GM21717 (cell line): ENCODE measurements at regions not wholly inside any gene's neighbourhood (a gene's known extent, or its start where the extent isn't known, plus 50 kb on each side); places are given as distances from the start of the nearest gene placed in this dataset.

Experiments used
- ATAC-seq: cut with Tn5 transposase; IDR thresholded peaks from one replicate; pipeline ENCODE4 v1.9.1; 2021; ENCODE audit warnings: mild to moderate bottlenecking, moderate library complexity; ENCODE audit not compliant: unreplicated experiment

- no peak for ATAC-seq
These were observed 349.7 kb downstream of the TUSC7 start for GRCh38 chr3:117059067-117059955.

DNA sequence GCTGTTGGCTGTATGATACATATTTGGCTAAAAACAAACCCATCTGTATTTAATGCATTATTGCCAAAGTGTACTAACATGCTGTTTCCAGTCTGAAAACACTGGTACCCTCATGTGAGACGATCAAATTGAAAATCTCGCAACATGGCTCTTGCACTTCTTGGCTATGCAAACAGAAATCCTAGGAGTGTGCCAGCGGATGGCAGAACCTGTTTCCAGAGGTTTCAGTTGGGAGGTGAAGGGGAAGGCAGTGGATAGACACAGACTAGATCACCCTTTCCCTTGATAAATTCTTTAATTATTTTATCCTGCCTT, 350.3 kb downstream of the TUSC7 start:
- no peak for ATAC-seq

DNA sequence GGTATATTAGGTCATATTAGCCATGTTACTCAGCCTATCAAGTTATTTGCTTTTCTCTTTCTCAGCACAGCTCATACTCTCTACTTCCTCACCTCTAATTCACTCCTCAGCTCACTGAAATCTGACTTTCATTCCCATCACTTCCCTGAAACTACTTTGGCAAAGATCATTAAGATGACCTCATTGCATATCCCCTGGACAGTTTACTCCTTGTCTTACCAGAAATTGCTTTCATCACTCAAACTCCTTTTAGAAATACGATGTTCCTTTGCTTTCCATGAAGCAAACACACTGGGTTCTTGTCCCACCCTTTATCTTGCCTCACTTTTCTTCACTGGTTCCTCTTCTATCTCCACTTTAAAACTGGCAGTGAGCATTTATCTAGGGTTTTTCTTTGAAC, 354.4 kb downstream of the TUSC7 start:
- ATAC-seq: no peak

- ATAC-seq: no peak
These were observed 358.7 kb downstream of the TUSC7 start for GRCh38 chr3:117068301-117068700.

DNA sequence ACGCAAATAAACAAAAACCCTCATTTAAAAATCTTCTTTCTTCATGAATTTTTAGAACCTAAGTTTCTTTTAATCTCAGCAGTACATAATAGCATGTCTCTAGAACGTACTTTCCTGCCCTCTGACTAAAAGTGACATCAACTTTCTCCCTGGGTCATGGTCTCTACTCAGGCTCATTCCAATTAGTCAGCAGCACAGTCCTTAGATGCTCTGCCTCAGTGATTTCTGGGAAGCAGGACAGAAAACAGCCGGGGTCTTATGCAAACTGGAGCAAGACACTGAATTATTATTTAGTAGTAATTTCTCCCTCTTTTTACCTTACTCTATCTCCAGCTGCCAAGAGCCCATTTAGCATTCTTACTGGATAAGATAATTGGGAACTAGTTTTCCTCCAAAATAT, 365.2 kb downstream of the TUSC7 start:
- ATAC-seq: no peak

DNA sequence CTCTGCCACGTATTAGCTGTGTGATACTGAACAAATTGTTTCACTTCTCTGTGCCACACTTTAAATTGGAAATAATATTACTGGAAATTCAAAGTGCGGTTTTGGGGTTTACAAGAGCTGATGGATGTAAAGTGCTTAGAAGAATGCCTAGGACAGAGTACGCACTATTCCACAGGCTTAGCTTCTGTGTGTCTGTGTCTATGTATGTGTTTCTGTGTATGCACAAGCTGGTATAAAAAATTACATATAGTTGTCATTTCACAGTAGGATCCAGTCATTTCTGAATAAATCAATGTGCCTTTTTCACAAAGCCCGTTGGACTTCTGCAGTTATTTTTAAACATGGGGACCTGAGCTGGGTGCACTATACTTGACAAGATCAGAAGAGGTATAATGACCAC, 370.4 kb downstream of the TUSC7 start:
- no peak for ATAC-seq

GRCh38 chr3:117080872-117081271, 371.3 kb downstream of the TUSC7 start:
- no peak for ATAC-seq

DNA sequence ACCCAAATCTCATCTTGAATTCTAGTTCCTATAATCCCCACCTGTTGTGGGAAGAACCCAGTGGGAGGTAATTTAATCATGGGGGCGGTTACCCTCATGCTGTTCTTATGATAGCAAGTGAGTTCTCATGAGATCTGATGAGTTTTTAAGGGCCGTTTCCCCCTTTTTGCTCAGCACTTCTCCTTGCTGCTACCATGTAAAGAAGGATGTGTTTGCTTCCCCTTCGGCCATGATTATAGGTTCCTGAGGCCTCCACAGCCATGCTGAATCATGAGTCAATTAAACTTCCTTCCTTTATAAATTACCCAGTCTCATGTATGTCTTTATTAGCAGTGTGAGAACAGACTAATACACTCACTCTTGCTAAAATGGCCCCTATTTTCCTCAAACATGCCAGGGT, 374.7 kb downstream of the TUSC7 start:
- ATAC-seq: no peak

- ATAC-seq: no peak
These were observed 375.2 kb downstream of the TUSC7 start for GRCh38 chr3:117084739-117085270.

GRCh38 chr3:117091676-117092075, 382.1 kb downstream of the TUSC7 start:
- ATAC-seq: no peak

DNA sequence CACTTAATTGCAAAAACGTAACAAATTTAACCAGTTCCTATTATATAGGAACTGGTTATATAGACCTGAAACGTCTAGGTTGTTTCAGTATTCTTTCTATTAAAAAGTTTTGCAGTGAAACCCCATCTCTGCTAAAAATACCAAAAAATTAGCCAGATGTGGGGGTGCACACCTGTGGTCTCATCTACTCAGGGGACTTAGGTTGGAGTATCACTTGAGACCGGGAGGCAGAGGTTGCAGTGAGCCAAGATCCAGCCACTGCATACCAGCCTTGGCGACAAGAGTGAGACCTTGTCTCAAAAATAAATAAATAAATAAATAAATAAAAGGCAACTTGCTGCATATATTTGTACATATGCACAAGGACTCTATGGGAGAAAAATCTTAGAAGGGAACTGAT, 387.0 kb downstream of the TUSC7 start:
- no peak for ATAC-seq

DNA sequence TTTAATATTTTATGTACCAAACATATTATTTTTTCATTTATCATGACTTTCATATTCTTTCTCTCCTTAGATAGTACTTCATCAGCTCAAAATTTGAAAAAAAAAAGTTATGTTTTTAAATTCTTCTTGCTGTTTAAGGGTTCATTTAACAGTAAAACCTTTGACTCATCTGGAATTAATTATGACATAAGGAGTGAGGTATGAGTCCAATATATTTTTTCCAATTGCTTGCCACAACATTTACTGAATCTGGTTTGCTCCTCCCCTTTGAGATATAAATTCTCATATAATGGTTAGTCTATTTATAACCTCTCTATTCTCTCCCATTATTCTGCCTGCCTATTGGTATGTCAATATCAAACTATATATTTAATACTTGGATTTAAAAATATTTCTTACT, 387.8 kb downstream of the TUSC7 start:
- no peak for ATAC-seq

DNA sequence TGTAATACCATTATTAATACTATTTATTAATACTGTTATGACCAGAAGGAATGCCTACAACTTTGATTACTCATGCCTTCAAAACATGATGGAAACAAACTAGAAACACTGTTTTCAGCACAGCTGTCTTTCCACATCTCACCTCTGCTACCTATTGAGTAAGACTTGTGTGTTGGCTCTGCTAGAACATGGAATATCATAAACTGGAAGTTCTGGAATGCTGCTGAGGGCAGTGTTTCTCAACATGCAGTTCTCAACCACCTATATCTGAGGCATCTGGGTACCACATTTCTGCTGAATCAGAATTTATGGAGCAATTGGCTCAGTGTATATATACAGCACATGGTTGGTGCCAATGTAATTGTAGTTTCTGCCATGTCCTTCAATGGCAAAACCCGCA, 392.1 kb downstream of the TUSC7 start:
- ATAC-seq: no peak

DNA sequence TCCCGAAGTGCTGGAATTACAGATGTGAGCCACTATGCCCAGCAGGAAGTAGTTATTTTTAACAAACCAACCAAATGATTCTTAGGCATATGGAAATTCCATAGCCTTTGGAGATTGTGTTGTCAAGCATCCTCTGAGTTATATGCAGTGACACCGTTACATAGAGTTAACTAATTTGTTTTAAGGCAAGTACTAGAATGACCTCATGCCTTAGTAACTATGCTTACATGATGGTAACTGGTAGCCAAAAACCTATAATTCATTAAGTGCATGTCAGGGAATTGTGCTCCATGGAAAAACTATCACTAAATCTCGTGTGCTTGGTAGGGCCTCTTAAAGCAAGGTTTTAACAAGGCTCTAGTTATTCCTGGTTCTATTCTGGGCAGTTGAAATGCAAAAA, 392.8 kb downstream of the TUSC7 start:
- no peak for ATAC-seq

- no peak for ATAC-seq
These were observed 394.1 kb downstream of the TUSC7 start for GRCh38 chr3:117103675-117104074.

- no peak for ATAC-seq
These were observed 394.8 kb downstream of the TUSC7 start for GRCh38 chr3:117104381-117104780.

GRCh38 chr3:117104792-117105191, 395.2 kb downstream of the TUSC7 start:
- no peak for ATAC-seq

DNA sequence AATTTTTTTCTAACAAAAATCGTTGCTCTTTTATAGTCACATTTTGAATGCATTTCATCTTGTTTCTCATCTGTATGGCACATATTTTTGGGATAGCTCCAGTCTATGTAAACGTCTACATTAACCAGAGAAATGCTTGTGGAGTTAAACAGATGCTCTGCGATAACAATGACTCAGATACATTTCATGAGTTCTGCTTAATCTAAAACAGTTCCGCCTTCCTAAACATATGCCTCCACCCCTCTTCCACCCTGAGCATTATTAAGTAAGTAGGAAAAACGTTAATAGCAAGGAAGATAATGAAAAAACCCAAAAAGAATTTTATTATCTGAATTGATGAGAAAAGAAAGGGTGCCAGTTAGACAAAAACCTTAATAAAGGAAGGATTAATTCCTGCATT, 396.1 kb downstream of the TUSC7 start:
- ATAC-seq: no peak

DNA sequence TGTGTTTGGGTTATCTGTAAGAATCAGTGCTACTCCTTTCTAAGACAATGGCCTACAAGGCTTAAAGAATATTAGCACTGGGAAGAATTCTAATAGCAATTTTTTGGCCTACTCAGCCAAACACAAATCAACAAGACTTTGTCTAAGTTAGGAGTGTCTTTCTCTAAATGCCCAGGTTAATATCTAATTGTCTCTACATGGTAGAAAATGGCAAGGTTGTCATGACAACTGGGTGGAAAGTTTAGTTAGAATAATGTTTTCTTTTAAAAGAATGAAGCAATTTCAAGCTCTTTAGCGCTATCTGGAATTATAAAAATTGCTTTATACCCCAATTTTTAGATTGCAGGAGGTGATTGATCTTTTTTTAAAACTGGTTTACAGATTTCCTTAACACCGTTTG, 396.8 kb downstream of the TUSC7 start:
- no peak for ATAC-seq

GRCh38 chr3:117107946-117108345, 398.4 kb downstream of the TUSC7 start:
- ATAC-seq: no peak

DNA sequence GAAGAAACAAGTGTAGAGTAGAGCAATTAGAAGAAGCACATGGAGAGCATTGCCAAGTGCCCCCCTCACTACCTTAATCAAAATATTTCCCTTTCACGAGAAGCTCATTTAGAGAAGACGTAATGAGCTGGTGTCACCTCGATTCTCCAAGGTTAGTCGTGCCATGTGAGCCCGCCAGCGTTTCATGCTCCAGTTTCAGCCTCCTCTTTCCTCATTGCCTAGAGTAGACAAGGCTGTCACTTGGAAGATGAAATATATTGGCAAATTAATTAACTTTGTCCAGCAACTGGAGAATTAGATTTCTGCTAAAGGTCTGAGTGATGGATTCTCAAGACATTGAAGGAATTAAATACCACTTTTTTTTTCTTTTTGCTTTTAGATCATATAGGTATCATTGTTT, 399.6 kb downstream of the TUSC7 start:
- no peak for ATAC-seq

- no peak for ATAC-seq
These were observed 405.1 kb downstream of the TUSC7 start for GRCh38 chr3:117114517-117115265.
